ENCODE measurements at regions not wholly inside any gene's neighbourhood (a gene's known extent, or its start where the extent isn't known, plus 50 kb on each side); places are given as distances from the start of the nearest gene placed in this dataset.

- no peak for DNase-seq (ENCODE audit: low spot score)
Observed at GRCh38 chr6:168134560-168135201, 55.7 kb upstream of the FRMD1 start.

- no peak for DNase-seq (ENCODE audit: low spot score)
Observed at GRCh38 chr6:168133687-168134559, 54.9 kb upstream of the FRMD1 start.

- no peak for DNase-seq (ENCODE audit: low spot score)
Observed at GRCh38 chr6:168133168-168133561, 54.2 kb upstream of the FRMD1 start.

GRCh38 chr6:168132531-168133167 lies 53.6 kb upstream of the FRMD1 start:
- DNase-seq (ENCODE audit: low spot score), result peak; percentile 25

- DNase-seq (ENCODE audit: low spot score), result no peak
Observed at GRCh38 chr6:168131464-168132415, 52.7 kb upstream of the FRMD1 start.

GRCh38 chr6:168130697-168131371 lies 51.8 kb upstream of the FRMD1 start:
- DNase-seq (ENCODE audit: low spot score), result no peak

- no peak for DNase-seq (ENCODE audit: low spot score)
Observed at GRCh38 chr6:168130168-168130696, 51.2 kb upstream of the FRMD1 start.

- no peak for DNase-seq (ENCODE audit: low spot score)
Observed at GRCh38 chr6:168129292-168130167, 50.5 kb upstream of the FRMD1 start.

- no peak for DNase-seq (ENCODE audit: low spot score)
Observed at GRCh38 chr6:168128631-168129291, 49.7 kb upstream of the FRMD1 start.

Data from kidney tubule cell (primary cell).